ENCODE measurements at regions not wholly inside any gene's neighbourhood (a gene's known extent, or its start where the extent isn't known, plus 50 kb on each side); places are given as distances from the start of the nearest gene placed in this dataset.

DNA sequence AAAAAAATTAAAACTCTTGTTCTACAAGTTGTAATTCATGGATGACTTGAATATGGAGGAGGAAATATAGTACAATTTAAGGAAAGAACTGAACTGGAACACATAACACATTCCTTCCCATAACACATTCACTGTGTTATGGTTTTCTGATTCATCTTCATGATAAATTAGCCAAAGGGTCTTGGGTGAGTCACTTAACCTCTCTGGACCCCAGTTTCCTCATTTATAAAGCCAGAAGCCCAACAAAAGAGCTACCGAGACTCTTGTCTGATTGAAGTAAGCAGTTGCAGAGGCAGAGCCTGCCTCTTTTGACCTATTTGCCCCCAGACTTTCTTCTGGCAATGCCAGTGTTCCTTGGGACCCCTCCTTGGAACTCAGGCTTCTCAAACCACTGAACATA, 161.9 kb upstream of the KCTD3 start:
- TF ChIP-seq CTCF (conservative IDR thresholded peaks at IDR 0.05 in 1 of 2, IDR thresholded peaks at IDR 0.05 in 1 of 2; ENCODE audit: extremely low read depth in 1 of 2, insufficient read depth in 1 of 2, low read depth in 1 of 2, low read length in 2 of 2), result no peak
- TF ChIP-seq EZH2 (IDR thresholded peaks at IDR 0.05; ENCODE audit: borderline replicate concordance, low read length), result no peak
